NB4 (cell line): ENCODE measurements at regions not wholly inside any gene's neighbourhood (a gene's known extent, or its start where the extent isn't known, plus 50 kb on each side); places are given as distances from the start of the nearest gene placed in this dataset.

Experiments
- CTCF ChIP-seq: IDR thresholded peaks from one replicate; pipeline ENCODE4 v1.5.1; 2012; ENCODE audit warnings: low read depth, low read length
- POLR2A ChIP-seq: IDR thresholded peaks from 2 replicates; pipeline ENCODE4 v1.6.1; 2011; ENCODE audit warnings: mild to moderate bottlenecking; ENCODE audit not compliant: insufficient read length; ENCODE audit errors: extremely low read depth

GRCh38 chr14:104373855-104374717 is 205.5 kb upstream of the C14orf180 start:
- TF ChIP-seq CTCF (no peak), POLR2A (no peak)
